Nephron progenitor cell (in vitro differentiated cells): ENCODE measurements at regions not wholly inside any gene's neighbourhood (a gene's known extent, or its start where the extent isn't known, plus 50 kb on each side); places are given as distances from the start of the nearest gene placed in this dataset.

ENCODE experiments used
- DNase-seq: peaks from one replicate; pipeline ENCODE4 v3.0.0; 2021
- H3K27ac Mint-ChIP-seq: 2 replicates; pipeline ENCODE4 v1.8.0; 2021; ENCODE audit warnings: mild to moderate bottlenecking, moderate library complexity, mixed read lengths
- H3K27me3 Mint-ChIP-seq: 2 replicates; pipeline ENCODE4 v1.8.0; 2021; ENCODE audit warnings: mild to moderate bottlenecking, low read depth, mixed read lengths; ENCODE audit not compliant: poor library complexity
- H3K36me3 Mint-ChIP-seq: 2 replicates; pipeline ENCODE4 v1.8.0; 2021; ENCODE audit warnings: low read depth, mixed read lengths
- H3K4me1 Mint-ChIP-seq: 2 replicates; pipeline ENCODE4 v1.8.0; 2021; ENCODE audit warnings: mixed read lengths
- H3K4me3 Mint-ChIP-seq: 2 replicates; pipeline ENCODE4 v1.8.0; 2021; ENCODE audit warnings: mild to moderate bottlenecking, moderate library complexity, mixed read lengths
- H3K9me3 Mint-ChIP-seq: 2 replicates; pipeline ENCODE4 v1.8.0; 2021; ENCODE audit warnings: mild to moderate bottlenecking, moderate library complexity, mixed read lengths
- CTCF ChIP-seq: fragments of 200-600 bp; sonication (generic); IDR thresholded peaks from 2 replicates; pipeline ENCODE4 v1.5.0; 2021; ENCODE audit warnings: antibody characterized with exemption

- DNase-seq = no peak
- H3K27ac Mint-ChIP-seq = no peak overlapping the region
- H3K9me3 Mint-ChIP-seq = peaks cover 89% of the 10 kb centered on the region
- no peaks in the 10 kb centered on the region for H3K4me1 Mint-ChIP-seq
- no peak overlapping the region for H3K4me3 Mint-ChIP-seq
- no peaks in the 10 kb centered on the region for H3K36me3 Mint-ChIP-seq
- peaks cover 2% of the 10 kb centered on the region for H3K27me3 Mint-ChIP-seq
- no peak for TF ChIP-seq CTCF
Observed at GRCh38 chr20:56166781-56167465, 81.6 kb upstream of the MC3R start.

DNA sequence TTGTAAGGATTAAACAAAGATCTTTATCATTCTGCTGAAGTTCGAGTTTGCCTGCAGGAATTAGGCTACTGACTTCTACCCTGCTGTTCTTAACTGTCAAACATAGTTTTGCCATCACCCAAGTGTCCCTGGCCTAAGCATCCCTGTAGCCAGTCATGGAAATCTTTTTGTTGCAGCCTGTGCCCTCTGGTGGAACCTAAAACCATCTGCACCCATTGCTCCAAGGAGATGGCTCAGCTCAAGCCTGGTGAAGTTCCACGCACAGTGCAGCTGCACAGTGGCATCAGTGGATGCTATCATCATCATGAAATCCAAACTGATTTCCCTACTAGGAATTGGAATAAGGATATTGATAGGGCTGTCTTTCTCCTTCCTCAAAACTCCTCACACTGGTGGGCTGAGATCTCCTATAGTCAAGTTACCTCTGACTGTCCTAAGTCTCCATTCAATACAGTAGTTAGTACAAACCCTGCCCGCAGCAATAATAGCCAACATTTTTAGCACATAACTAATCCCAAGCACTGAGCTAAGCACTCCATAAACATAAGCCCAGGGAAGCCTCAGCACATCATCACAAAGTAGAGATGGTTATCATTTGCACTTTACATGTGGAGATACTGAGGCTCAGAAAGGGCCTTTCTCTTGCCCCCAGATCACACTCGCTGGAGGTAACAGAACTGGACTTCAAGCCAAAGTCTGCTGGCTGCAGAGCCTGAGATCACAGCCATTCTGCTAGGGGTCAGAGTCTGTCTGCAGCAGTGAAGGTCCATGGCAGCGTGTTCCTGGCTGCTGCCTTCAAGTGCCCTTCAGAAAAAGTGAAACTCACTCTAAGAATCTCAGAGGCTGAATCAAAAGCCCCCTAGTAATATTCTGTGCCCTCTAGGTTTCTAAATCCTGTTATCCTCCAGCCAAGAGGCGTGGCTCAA, 77.2 kb upstream of the MC3R start:
- Mint-ChIP-seq H3K36me3 (no peaks in the 10 kb centered on the region), H3K27me3 (peaks cover 2% of the 10 kb centered on the region), H3K4me1 (no peaks in the 10 kb centered on the region), H3K27ac (no peak overlapping the region), H3K9me3 (peaks cover 89% of the 10 kb centered on the region), H3K4me3 (no peak overlapping the region)
- DNase-seq = no peak
- no peak for TF ChIP-seq CTCF

GRCh38 chr20:56173438-56173837, 75.1 kb upstream of the MC3R start:
- H3K9me3 Mint-ChIP-seq = peaks cover 90% of the 10 kb centered on the region

DNA sequence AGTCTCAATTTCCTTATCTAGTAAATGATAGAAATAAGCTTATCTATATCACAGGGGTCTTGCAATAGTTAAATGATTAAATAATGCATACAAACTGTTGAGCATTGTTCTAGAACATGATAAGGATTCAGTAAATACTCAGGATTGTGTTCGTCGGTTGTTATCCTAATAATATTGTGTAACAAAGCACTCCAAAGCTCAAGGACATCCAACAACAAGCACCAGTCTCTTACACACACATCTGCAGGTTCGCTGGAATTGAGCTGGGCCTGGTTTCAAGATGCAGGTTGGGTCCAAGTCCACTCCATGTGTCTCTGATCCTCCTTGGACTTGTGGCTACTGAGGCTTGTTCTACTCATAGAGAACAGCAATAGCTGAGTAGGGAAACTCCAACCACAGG, 74.1 kb upstream of the MC3R start:
- H3K4me3 Mint-ChIP-seq = no peak overlapping the region
- H3K4me1 Mint-ChIP-seq = no peaks in the 10 kb centered on the region
- H3K27ac Mint-ChIP-seq = no peak overlapping the region
- H3K9me3 Mint-ChIP-seq = peaks cover 91% of the 10 kb centered on the region
- no peak for DNase-seq
- peaks cover 2% of the 10 kb centered on the region for H3K27me3 Mint-ChIP-seq
- no peaks in the 10 kb centered on the region for H3K36me3 Mint-ChIP-seq
- no peak for TF ChIP-seq CTCF

More at GRCh38 chr20:56173438-56173837, 75.1 kb upstream of the MC3R start:
- Mint-ChIP-seq H3K4me1 (no peaks in the 10 kb centered on the region), H3K4me3 (no peak overlapping the region), H3K36me3 (no peaks in the 10 kb centered on the region), H3K27me3 (peaks cover 2% of the 10 kb centered on the region), H3K27ac (no peak overlapping the region)
- no peak for TF ChIP-seq CTCF
- no peak for DNase-seq

DNA sequence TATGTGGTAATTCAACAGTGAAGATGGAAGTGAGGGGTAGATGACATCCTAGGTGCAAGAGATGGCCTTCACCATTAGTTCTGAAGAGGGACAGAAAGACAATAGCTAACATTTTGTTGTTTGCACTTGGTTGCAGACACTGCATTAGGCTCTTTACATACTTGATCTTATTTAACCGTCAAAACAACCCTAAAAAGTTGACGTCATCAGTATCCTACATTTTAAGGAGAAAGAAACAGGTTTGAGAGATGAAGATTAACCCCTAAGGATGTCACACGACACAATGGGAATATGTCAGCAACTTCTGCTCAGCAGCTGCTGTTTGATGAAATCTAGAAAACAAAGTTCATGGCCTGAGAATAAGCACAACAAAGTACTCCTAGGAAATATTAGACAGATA, 72.6 kb upstream of the MC3R start:
- no peaks in the 10 kb centered on the region for H3K4me1 Mint-ChIP-seq
- H3K36me3 Mint-ChIP-seq = no peaks in the 10 kb centered on the region
- peaks cover 2% of the 10 kb centered on the region for H3K27me3 Mint-ChIP-seq
- H3K9me3 Mint-ChIP-seq = peaks cover 90% of the 10 kb centered on the region
- TF ChIP-seq CTCF = no peak
- no peak overlapping the region for H3K27ac Mint-ChIP-seq
- no peak for DNase-seq
- H3K4me3 Mint-ChIP-seq = no peak overlapping the region
